Loucy (cell line): ENCODE measurements at regions not wholly inside any gene's neighbourhood (a gene's known extent, or its start where the extent isn't known, plus 50 kb on each side); places are given as distances from the start of the nearest gene placed in this dataset.

ENCODE experiments used
- EZH2phosphoT487 ChIP-seq: fragments of 200-600 bp; IDR thresholded peaks from 2 replicates; pipeline ENCODE4 v1.6.1; 2018; ENCODE audit warnings: antibody characterized with exemption, mild to moderate bottlenecking, moderate library complexity, borderline replicate concordance
- TF ChIP-seq, protein P1 (sequence below): fragments of 200-600 bp; sonication (generic); conservative IDR thresholded peaks from 2 replicates; pipeline ENCODE4 v1.5.1; 2014; ENCODE audit warnings: mild to moderate bottlenecking, antibody characterized with exemption, low read length

DNA sequence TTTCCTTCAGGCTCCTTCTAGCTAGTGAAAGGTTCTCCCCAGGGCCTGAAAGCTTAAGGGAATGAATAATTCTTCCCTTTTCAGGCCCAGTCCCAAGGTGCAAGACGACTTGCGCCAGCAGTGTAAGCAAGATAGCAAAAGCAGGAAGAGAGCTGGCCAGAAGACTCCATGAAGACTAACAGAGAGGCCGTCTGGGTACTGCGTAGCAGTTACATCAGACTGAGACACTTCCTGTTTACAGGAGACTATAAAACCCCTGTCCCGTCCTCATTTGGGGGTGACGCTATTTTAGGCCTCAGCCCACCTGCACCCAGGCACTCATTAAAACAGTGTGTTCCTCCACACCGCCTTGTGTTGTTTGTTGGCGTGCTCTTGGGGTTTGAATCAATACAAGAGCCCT is 90.7 kb upstream of the MOCS2 start:
- TF ChIP-seq, protein P1, sequence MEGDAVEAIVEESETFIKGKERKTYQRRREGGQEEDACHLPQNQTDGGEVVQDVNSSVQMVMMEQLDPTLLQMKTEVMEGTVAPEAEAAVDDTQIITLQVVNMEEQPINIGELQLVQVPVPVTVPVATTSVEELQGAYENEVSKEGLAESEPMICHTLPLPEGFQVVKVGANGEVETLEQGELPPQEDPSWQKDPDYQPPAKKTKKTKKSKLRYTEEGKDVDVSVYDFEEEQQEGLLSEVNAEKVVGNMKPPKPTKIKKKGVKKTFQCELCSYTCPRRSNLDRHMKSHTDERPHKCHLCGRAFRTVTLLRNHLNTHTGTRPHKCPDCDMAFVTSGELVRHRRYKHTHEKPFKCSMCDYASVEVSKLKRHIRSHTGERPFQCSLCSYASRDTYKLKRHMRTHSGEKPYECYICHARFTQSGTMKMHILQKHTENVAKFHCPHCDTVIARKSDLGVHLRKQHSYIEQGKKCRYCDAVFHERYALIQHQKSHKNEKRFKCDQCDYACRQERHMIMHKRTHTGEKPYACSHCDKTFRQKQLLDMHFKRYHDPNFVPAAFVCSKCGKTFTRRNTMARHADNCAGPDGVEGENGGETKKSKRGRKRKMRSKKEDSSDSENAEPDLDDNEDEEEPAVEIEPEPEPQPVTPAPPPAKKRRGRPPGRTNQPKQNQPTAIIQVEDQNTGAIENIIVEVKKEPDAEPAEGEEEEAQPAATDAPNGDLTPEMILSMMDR = no peak
- TF ChIP-seq EZH2phosphoT487 = no peak
